Smooth muscle cell (in vitro differentiated cells): ENCODE measurements at regions not wholly inside any gene's neighbourhood (a gene's known extent, or its start where the extent isn't known, plus 50 kb on each side); places are given as distances from the start of the nearest gene placed in this dataset.

Experiments used
- DNase-seq: peaks from one replicate; lab custom pipeline; 2025; ENCODE audit not compliant: unreplicated experiment; lab: John Stamatoyannopoulos, UW
- H2AFZ ChIP-seq: fragments of 200-600 bp; sonication (generic); 2 replicates; pipeline ENCODE4 v1.6.0; 2016; ENCODE audit warnings: antibody characterized with exemption, low read depth, mild to moderate bottlenecking
- H3F3A ChIP-seq: fragments of 200-600 bp; sonication (generic); 2 replicates; pipeline ENCODE4 v1.6.0; 2017; ENCODE audit warnings: antibody characterized with exemption, low read depth
- H3K27ac ChIP-seq: fragments of 200-600 bp; sonication (generic); 2 replicates; pipeline ENCODE4 v1.5.1; 2016; ENCODE audit warnings: low read depth, mild to moderate bottlenecking
- H3K27me3 ChIP-seq: fragments of 200-600 bp; sonication (generic); 2 replicates; pipeline ENCODE4 v1.6.1; 2016; ENCODE audit warnings: low read depth, mild to moderate bottlenecking
- H3K36me3 ChIP-seq: fragments of 200-600 bp; sonication (generic); 2 replicates; pipeline ENCODE4 v1.5.1; 2016; ENCODE audit warnings: low read depth
- H3K4me1 ChIP-seq: fragments of 200-600 bp; sonication (generic); 2 replicates; pipeline ENCODE4 v1.5.1; 2016; ENCODE audit warnings: low read depth
- H3K4me2 ChIP-seq: fragments of 200-600 bp; sonication (generic); 2 replicates; pipeline ENCODE4 v1.6.0; 2016; ENCODE audit warnings: mild to moderate bottlenecking
- H3K4me3 ChIP-seq: fragments of 200-600 bp; sonication (generic); 2 replicates; pipeline ENCODE4 v1.5.1; 2016; ENCODE audit warnings: mild to moderate bottlenecking
- H3K79me2 ChIP-seq: fragments of 200-600 bp; sonication (generic); 2 replicates; pipeline ENCODE4 v1.6.0; 2016; ENCODE audit warnings: low read depth, mild to moderate bottlenecking
- H3K9ac ChIP-seq: fragments of 200-600 bp; sonication (generic); 2 replicates; pipeline ENCODE4 v1.6.0; 2016; ENCODE audit warnings: low read depth
- H3K9me3 ChIP-seq: fragments of 200-600 bp; sonication (generic); replicated peaks from 2 replicates; pipeline ENCODE4 v1.5.1; 2016; ENCODE audit warnings: low read depth
- H4K20me1 ChIP-seq: fragments of 200-600 bp; sonication (generic); 2 replicates; pipeline ENCODE4 v1.6.0; 2016; ENCODE audit warnings: low read depth
- whole genome bisulfite sequencing: methylation state at CpG from one replicate; pipeline ENCODE4 v1.1.7; 2016; ENCODE audit warnings: low lambda C conversion rate; 5-methylcytosine and 5-hydroxymethylcytosine counted together
- TF ChIP-seq, protein P1 (sequence below): fragments of 200-600 bp; sonication (generic); IDR thresholded peaks from 2 replicates; pipeline ENCODE4 v1.5.1; 2017; ENCODE audit warnings: borderline replicate concordance, mild to moderate bottlenecking, antibody characterized with exemption; ENCODE audit not compliant: insufficient read depth, poor library complexity, severe bottlenecking

DNA sequence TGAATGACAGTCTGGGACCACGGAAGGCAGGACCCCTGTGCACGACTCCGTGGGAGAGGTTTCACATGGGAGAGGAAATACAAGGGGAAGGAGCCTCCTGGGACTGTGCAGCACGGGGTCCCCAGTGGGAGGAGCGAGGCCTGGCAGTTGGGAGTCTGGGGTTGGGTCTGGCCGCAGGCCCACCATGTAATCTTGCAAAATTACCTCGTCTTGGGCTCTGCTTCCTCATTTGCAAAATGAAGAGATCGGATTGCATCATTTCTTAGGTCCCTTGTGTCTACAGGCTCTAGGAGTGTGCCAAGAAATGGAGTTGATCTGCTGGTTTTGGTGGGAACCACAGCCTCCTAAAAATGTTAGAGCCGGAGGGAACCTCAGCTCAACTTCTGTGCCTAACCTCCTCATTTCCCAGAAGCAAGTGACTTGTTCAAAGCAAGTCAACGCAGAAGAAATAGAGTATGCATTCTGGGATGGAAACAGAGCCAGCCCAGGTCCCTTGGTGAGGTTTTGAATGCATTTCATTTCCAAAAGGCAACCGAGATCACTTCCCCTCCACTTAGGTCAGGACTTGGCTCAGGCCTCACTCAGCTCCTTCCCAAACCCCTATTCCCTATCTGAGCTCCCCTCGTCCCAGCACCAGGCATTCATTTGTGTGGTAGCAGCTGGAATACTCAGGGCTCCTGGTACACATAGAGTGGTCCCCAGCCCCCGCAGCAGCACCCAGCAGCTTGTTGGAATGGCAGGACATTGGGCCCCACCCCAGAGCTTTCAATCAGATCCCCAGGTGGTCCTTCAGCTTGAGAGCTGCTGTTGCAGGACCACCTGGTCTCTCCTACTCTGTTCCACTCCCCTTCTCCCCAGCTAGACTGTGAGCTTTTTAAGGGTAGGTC lies 267.7 kb downstream of the XXYLT1 start:
- Histone ChIP-seq H3K4me3 (no peak overlapping the region), H3K4me1 (no peaks in the 10 kb centered on the region), H3K36me3 (no peaks in the 10 kb centered on the region), H4K20me1 (no peaks in the 10 kb centered on the region), H3K27ac (no peak overlapping the region), H3K9me3 (no peaks in the 10 kb centered on the region), H3K4me2 (no peak overlapping the region), H3K79me2 (no peaks in the 10 kb centered on the region), H3K9ac (no peak overlapping the region), H3K27me3 (no peaks in the 10 kb centered on the region), H2AFZ (no peak overlapping the region), H3F3A (no peaks in the 10 kb centered on the region)
- TF ChIP-seq, protein P1, sequence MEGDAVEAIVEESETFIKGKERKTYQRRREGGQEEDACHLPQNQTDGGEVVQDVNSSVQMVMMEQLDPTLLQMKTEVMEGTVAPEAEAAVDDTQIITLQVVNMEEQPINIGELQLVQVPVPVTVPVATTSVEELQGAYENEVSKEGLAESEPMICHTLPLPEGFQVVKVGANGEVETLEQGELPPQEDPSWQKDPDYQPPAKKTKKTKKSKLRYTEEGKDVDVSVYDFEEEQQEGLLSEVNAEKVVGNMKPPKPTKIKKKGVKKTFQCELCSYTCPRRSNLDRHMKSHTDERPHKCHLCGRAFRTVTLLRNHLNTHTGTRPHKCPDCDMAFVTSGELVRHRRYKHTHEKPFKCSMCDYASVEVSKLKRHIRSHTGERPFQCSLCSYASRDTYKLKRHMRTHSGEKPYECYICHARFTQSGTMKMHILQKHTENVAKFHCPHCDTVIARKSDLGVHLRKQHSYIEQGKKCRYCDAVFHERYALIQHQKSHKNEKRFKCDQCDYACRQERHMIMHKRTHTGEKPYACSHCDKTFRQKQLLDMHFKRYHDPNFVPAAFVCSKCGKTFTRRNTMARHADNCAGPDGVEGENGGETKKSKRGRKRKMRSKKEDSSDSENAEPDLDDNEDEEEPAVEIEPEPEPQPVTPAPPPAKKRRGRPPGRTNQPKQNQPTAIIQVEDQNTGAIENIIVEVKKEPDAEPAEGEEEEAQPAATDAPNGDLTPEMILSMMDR: no peak
- WGBS: 78% methylated on average over 13 of the region's 13 CpGs
- DNase-seq: no peak

DNA sequence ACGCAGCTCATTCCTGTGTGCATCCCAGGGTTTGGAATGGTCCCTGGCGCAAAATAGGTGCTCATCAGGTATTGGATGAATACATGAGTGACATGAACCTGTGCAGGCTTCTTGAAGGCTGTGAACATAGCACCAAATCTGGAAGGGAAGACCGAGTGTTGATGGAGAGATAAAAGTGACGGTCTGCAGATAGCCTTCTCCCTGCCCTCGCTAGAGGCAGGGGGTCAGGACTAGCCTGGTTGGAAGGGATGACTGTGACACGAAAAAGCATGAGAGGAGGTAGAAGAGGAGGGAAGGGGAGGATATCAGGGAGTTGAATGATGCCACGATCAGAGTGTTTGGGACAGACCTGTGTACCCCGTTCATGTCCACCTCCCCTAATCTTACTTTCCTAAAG lies 267.1 kb downstream of the XXYLT1 start:
- 77% methylated on average over 8 of the region's 8 CpGs for WGBS
- DNase-seq: no peak
- H3K9me3 ChIP-seq: no peaks in the 10 kb centered on the region
- H3K4me1 ChIP-seq: no peaks in the 10 kb centered on the region
- H3K9ac ChIP-seq: no peak overlapping the region
- no peaks in the 10 kb centered on the region for H4K20me1 ChIP-seq
- H3K4me3 ChIP-seq: no peak overlapping the region
- TF ChIP-seq, protein P1: no peak
- H3K4me2 ChIP-seq: no peak overlapping the region
- no peaks in the 10 kb centered on the region for H3K27me3 ChIP-seq
- H3F3A ChIP-seq: no peaks in the 10 kb centered on the region
- H2AFZ ChIP-seq: no peak overlapping the region
- no peaks in the 10 kb centered on the region for H3K36me3 ChIP-seq
- no peaks in the 10 kb centered on the region for H3K79me2 ChIP-seq
- H3K27ac ChIP-seq: no peak overlapping the region

GRCh38 chr3:195004512-195005250 lies 266.3 kb downstream of the XXYLT1 start:
- Histone ChIP-seq H3K9ac (no peak overlapping the region), H2AFZ (no peak overlapping the region), H3K27ac (no peak overlapping the region), H3K36me3 (no peaks in the 10 kb centered on the region), H3K4me1 (no peaks in the 10 kb centered on the region), H3K4me2 (no peak overlapping the region), H4K20me1 (no peaks in the 10 kb centered on the region), H3K79me2 (no peaks in the 10 kb centered on the region), H3K4me3 (no peak overlapping the region), H3K9me3 (no peaks in the 10 kb centered on the region), H3F3A (no peaks in the 10 kb centered on the region), H3K27me3 (no peaks in the 10 kb centered on the region)
- no peak for DNase-seq
- TF ChIP-seq, protein P1: no peak
- 95% methylated on average over 9 of the region's 9 CpGs for WGBS
